GM12878 (cell line): ENCODE measurements at regions not wholly inside any gene's neighbourhood (a gene's known extent, or its start where the extent isn't known, plus 50 kb on each side); places are given as distances from the start of the nearest gene placed in this dataset.

ENCODE experiments used
- ATAC-seq: fragments of 200-7000 bp; cut with Tn5 transposase; 3 replicates; pipeline ENCODE4 v1.9.1; 2020; ENCODE audit warnings: mild to moderate bottlenecking, moderate library complexity
- BruUV-seq: library from RNA; stranded (reverse); fragments of 400-500 nt; replicated peaks from 2 replicates; lab custom pipeline; 2021; lab: Mats Ljungman, UMichigan
- CTCF ChIA-PET: fragments of 300-600 bp; sonication (Branson Sonifier 250); formaldehyde crosslinking; extraction: SDS; loops from one replicate; lab custom pipeline; 2021; ENCODE audit warnings: inconsistent platforms; lab: Yijun Ruan, JAX
- POLR2A ChIA-PET: fragments of 350-600 bp; formaldehyde crosslinking; extraction: SDS; loops from one replicate; lab custom pipeline; 2021; ENCODE audit warnings: inconsistent platforms; lab: Charles Lee
- RAD21 ChIA-PET: fragments of 300-600 bp; sonication (Branson Sonifier 250); formaldehyde crosslinking; loops from one replicate; lab custom pipeline; 2023; ENCODE audit warnings: antibody characterized with exemption; ENCODE audit not compliant: unreplicated experiment; lab: Charles Lee
- SMC1A ChIA-PET: fragments of 300-600 bp; sonication (Branson Sonifier 250); formaldehyde crosslinking; loops from one replicate; lab custom pipeline; 2023; ENCODE audit not compliant: unreplicated experiment, uncharacterized antibody; lab: Charles Lee
- DNase-seq: peaks from one replicate; pipeline ENCODE4 v3.0.0-alpha.2; 2011; ENCODE audit warnings: low read depth, low spot score
- FAIRE-seq: peaks from 3 replicates; lab custom pipeline; 2011; peaks lifted over from hg19 to GRCh38; lab: Jason Lieb, UNC
- H2AFZ ChIP-seq: 2 replicates; pipeline ENCODE4 v1.6.0; 2011; ENCODE audit warnings: low read depth, low read length, control low read depth; ENCODE audit not compliant: control insufficient read depth
- H3K27ac ChIP-seq: 2 replicates; pipeline ENCODE4 v1.5.1; 2011; ENCODE audit warnings: control low read depth; ENCODE audit not compliant: control insufficient read depth, insufficient read depth
- H3K27me3 ChIP-seq, 2 experiments: replicated peaks in 1 of 2; 2 replicates each; pipeline versions ENCODE4 v1.6.0 to v1.6.1; 2011; ENCODE audit warnings: low read length in 1 of 2; ENCODE audit not compliant: control insufficient read depth in 2 of 2, insufficient read depth in 2 of 2
- H3K36me3 ChIP-seq, 2 experiments: 2 replicates each; pipeline ENCODE4 v1.5.1; 2011; ENCODE audit warnings: low read length in 1 of 2; ENCODE audit not compliant: control insufficient read depth in 2 of 2, insufficient read depth in 2 of 2
- H3K4me1 ChIP-seq: 2 replicates; pipeline ENCODE4 v1.6.1; 2011; ENCODE audit warnings: mild to moderate bottlenecking, low read length, moderate library complexity, mixed read lengths; ENCODE audit not compliant: control insufficient read depth, insufficient read depth
- H3K4me2 ChIP-seq: 2 replicates; pipeline ENCODE4 v1.6.0; 2011; ENCODE audit warnings: control low read depth; ENCODE audit not compliant: control insufficient read depth, insufficient read depth
- H3K4me3 ChIP-seq: fragments of 200-600 bp; sonication (generic); 2 replicates; pipeline ENCODE4 v1.5.1; 2016
- H3K79me2 ChIP-seq: 2 replicates; pipeline ENCODE4 v1.6.0; 2011; ENCODE audit warnings: low read length; ENCODE audit not compliant: control insufficient read depth, insufficient read depth
- H3K9ac ChIP-seq: 2 replicates; pipeline ENCODE4 v1.8.0; 2011; ENCODE audit warnings: low read length, control low read depth, mixed read lengths; ENCODE audit not compliant: control insufficient read depth, insufficient read depth
- H3K9me3 ChIP-seq: replicated peaks from 3 replicates; pipeline ENCODE4 v1.5.1; 2011; ENCODE audit warnings: mild to moderate bottlenecking, low read length; ENCODE audit not compliant: control insufficient read depth, insufficient read depth
- H4K20me1 ChIP-seq: 2 replicates; pipeline ENCODE4 v1.6.0; 2011; ENCODE audit not compliant: control insufficient read depth, insufficient read depth
- FOXM1 ChIP-seq: IDR thresholded peaks from 2 replicates; pipeline ENCODE4 v1.6.1; 2012; ENCODE audit warnings: low read depth, mild to moderate bottlenecking, inconsistent platforms, low read length, moderate library complexity
- RELB ChIP-seq: fragments of 450-650 bp; IDR thresholded peaks from 2 replicates; pipeline ENCODE4 v1.6.1; 2017; ENCODE audit warnings: low read depth, mild to moderate bottlenecking, moderate library complexity
- SKIL ChIP-seq: fragments of 450-650 bp; IDR thresholded peaks from 2 replicates; pipeline ENCODE4 v1.6.1; 2017; ENCODE audit warnings: mild to moderate bottlenecking, low read depth, inconsistent platforms; ENCODE audit not compliant: poor library complexity, severe bottlenecking
- SMARCA5 ChIP-seq: fragments of 450-650 bp; IDR thresholded peaks from 2 replicates; pipeline ENCODE4 v1.6.1; 2017; ENCODE audit warnings: mild to moderate bottlenecking
- WGBS: methylation state at CpG from one replicate; pipeline ENCODE4 v1.1.6; 2016; ENCODE audit warnings: low lambda C conversion rate; ENCODE audit not compliant: insufficient replicate concordance, insufficient coverage; ENCODE audit errors: missing lambda C conversion rate; 5-methylcytosine and 5-hydroxymethylcytosine counted together
- in situ Hi-C: fragments of 300-500 bp; cut with MboI; formaldehyde crosslinking; loops from 9 replicates; pipeline ENCODE4 v1.14.3; 2018; ENCODE audit warnings: mixed read lengths
- intact Hi-C: fragments of 100-400 bp; cut with micrococcal nuclease; formaldehyde crosslinking; loops from one replicate; pipeline ENCODE4 v1.14.2; 2022; ENCODE audit not compliant: unreplicated experiment

- H3K9me3 ChIP-seq, result no peaks in the 10 kb centered on the region; the same call in 1 of the 3 replicates
- ChIA-PET SMC1A (no interaction called here), CTCF (no interaction called here), POLR2A (no interaction called here), RAD21 (no interaction called here)
- H3K4me1 ChIP-seq, result no peaks in the 10 kb centered on the region
- no peak overlapping the region for H3K9ac ChIP-seq
- no peaks in the 10 kb centered on the region for H3K79me2 ChIP-seq
- H3K36me3 ChIP-seq, result no peaks in the 10 kb centered on the region
- H3K4me3 ChIP-seq, result no peak overlapping the region
- intact Hi-C loops (no loop called here), in situ Hi-C loops (no loop called here)
- H3K27ac ChIP-seq, result no peak overlapping the region
- no peak for FAIRE-seq
- no peak overlapping the region for H3K4me2 ChIP-seq
- WGBS, result 68% methylated on average over 2 of the region's 2 CpGs
- no peak overlapping the region for H2AFZ ChIP-seq
- H3K27me3 ChIP-seq, result no peaks in the 10 kb centered on the region
- no peak for DNase-seq
- no TSS peak for BruUV-seq
- ATAC-seq, result no peak
- TF ChIP-seq SKIL (no peak), SMARCA5 (no peak), RELB (no peak), FOXM1 (no peak)
- H4K20me1 ChIP-seq, result no peaks in the 10 kb centered on the region
Observed at GRCh38 chr6:4574007-4574406, 202.2 kb upstream of the CDYL start.
